ENCODE measurements at regions not wholly inside any gene's neighbourhood (a gene's known extent, or its start where the extent isn't known, plus 50 kb on each side); places are given as distances from the start of the nearest gene placed in this dataset.

DNA sequence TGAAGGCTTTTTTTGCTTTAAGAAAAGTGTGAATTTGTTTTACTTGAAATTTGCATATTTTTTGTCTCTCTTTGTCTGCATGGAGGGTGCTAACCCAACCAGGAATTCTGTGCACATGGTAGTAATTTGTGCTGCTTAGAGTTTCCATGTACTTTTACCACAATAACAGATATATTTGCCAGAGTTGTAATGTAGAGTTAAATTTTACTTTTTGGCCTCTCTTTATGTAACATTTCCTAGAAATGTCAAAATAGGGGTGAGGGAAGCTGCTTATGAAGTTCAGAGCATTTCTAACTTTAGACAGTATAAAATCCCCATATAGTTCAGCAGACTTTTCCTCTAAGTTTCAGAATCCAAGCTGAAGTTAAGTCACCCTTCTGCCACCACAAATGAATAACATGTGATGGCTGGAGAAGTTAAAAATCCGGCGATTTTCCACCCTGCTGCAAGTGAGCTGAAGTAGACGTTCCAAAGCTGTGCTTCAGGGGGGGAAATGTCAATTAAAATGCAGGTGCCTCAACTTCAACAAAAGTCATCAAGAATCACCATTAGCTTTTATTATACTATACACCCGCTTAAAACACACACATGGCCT is 385.7 kb upstream of the NR2F2 start:
- TF ChIP-seq CTCF (conservative IDR thresholded peaks at IDR 0.05 in 1 of 2, IDR thresholded peaks at IDR 0.05 in 1 of 2; ENCODE audit: extremely low read depth in 1 of 2, insufficient read depth in 1 of 2, low read depth in 1 of 2, low read length in 2 of 2): no peak
- no peak for TF ChIP-seq EZH2 (IDR thresholded peaks at IDR 0.05; ENCODE audit: borderline replicate concordance, low read length)
